ENCODE measurements at regions not wholly inside any gene's neighbourhood (a gene's known extent, or its start where the extent isn't known, plus 50 kb on each side); places are given as distances from the start of the nearest gene placed in this dataset.

- no peak for TF ChIP-seq POLR2AphosphoS5 (IDR thresholded peaks at IDR 0.05; ENCODE audit: insufficient read depth, low read depth, low read length)
- TF ChIP-seq FOS (IDR thresholded peaks at IDR 0.05; ENCODE audit: borderline replicate concordance, insufficient read depth, low read length): no peak
- TF ChIP-seq POLR2A (IDR thresholded peaks at IDR 0.05; ENCODE audit: low read depth, low read length): no peak
Observed at GRCh38 chr3:68032209-68032608, 377.8 kb upstream of the SUCLG2 start.

Data from endothelial cell of umbilical vein (primary cell).